Glomerular visceral epithelial cell (primary cell): ENCODE measurements at regions not wholly inside any gene's neighbourhood (a gene's known extent, or its start where the extent isn't known, plus 50 kb on each side); places are given as distances from the start of the nearest gene placed in this dataset.
"Not testable (repeated sequence)": the region's sequence is repeated elsewhere in the genome, so short reads cannot be mapped to it uniquely, and the experiment has no call there.

Experiments
- DNase-seq: peaks from one replicate; pipeline ENCODE4 v3.0.0-alpha.2; 2016; ENCODE audit errors: extremely low spot score

- DNase-seq, result no peak
These were observed 294.8 kb upstream of the DDX18 start for GRCh38 chr2:117519721-117520120.

DNA sequence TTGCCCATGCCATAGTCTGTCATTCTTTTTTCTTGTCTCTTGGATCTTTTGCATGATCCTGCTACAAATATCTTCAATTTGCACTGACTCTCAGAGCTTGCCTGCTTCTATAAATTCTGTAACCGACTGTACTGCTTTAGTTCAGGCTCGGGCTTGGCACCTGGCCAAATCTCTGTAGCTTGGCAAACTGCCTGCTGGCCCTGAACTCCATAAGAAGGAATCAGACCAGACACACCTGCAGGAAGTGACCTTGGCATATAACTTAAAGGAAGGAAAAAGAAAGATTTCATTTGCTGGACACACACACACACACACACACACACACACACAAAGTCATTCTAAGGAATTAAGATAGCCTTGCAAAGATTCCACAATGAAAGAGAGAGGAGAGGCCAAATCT lies 291.2 kb upstream of the DDX18 start:
- DNase-seq, result no peak

- no peak for DNase-seq
These were observed 290.7 kb upstream of the DDX18 start for GRCh38 chr2:117523711-117524238.

DNA sequence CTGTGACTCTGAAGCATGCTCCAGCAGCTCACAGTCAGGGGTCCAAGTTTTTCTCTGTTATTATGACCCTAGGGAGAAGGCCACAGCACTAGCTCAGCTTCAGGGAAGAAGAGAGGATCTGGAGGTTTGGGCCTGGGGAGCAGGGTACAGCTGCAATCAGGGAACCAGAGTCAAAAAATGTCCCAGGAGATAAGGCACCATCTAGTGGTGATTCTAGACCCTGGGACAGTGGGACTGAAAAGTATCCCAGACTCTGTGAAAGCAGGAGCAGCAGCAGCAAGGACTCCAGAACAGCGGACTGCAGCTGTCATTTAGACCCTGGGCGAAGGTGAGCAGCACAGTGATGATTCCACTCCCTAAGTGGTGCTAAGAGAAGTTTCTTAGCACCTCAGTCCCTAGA lies 278.4 kb upstream of the DDX18 start:
- DNase-seq, result no peak

DNA sequence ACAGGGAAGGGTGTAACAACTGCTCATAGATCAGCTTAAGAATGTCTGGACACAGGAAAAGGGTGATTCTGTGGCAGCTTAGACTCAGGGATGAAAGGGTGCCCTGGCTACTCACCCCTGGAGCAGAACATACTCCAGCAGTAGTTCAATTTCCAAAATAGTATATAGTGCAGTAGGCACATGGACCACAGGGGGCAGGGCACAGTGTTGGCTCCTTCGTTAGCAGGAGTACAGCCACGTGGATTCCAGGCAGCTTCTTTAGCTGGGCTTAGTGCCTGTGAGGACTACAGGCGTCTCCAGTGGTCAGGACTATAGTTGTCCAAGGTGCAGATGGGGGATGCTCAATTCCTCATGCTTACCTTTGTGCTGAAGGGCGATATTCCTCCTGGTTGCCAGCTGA lies 277.5 kb upstream of the DDX18 start:
- DNase-seq, result no peak

- DNase-seq, result no peak
These were observed 262.6 kb upstream of the DDX18 start for GRCh38 chr2:117551858-117552257.

DNA sequence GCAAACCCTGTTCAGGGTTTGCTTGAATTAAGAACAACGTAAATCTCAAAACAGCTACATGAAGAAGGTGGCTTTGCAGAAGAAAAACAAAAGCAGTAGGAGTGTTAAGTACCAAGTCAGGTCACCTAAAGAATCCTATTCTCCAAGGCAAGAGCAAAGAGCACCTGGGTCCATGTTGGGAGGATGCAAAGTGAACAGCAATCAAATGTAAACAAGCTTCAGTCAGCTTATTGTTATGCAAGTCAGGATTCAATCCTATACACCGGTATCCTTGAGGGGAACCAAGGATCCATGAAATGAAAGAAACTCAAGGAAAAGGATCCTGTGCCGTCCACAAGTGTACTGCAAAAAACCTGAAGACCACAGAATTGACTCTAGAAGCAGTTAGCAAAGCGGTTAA lies 261.0 kb upstream of the DDX18 start:
- DNase-seq, result no peak

DNA sequence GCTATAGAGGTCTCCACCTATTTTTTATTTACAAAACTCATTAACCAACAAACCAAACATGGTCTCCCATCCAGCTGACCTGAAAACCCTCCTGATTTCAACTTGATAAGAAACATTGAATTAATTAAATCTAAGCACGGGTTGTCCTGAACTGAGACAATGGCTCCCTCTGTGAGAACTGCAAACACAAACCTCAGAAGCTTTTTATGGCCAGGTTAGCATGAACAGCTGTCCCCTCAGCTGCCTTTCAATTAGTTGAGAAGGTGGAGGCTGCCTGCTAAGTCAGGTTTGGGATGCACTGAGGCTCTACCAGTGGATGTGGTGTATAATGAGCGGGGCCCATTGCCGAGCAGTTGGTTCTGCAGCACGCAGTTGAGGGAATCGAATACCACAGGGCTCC lies 258.5 kb upstream of the DDX18 start:
- DNase-seq, result no peak

GRCh38 chr2:117557626-117558025 lies 256.9 kb upstream of the DDX18 start:
- no peak for DNase-seq

DNA sequence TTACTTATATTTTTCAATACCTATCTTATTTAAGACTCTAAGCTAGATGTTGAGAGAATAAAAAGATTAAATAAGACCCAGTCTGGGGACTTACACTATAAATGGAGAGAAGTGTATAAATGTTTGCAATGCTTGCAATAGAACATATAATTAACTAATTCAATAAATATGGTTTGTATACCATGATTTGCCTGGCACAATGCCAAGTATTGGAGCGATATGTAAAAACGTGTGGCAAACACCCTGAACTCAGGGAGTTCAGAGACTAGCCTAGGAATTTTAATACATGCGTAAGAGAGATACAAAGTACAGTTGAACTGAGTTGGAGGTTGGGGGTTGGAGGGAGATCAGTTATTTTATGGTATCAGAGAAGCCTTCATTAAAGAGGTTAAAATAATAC lies 251.8 kb upstream of the DDX18 start:
- DNase-seq, result no peak

GRCh38 chr2:117571590-117572349 lies 242.7 kb upstream of the DDX18 start:
- no peak for DNase-seq

DNA sequence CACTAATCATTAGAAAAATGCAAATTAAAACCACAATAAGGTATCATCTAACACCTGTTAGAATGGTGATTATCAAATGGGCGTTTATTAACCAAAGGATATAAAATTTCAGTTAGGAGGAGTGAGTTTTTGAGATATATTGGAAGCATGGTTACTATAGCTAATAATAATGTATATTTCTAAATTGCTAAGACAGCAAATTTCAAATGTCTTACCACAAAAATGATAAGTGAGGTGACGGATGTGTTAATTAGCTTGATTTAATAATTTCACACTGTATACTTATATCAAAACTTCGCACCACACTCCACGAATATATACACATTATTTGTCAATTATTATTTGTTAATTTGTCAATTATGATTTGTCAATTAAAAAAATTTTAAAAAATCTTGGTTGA lies 227.2 kb upstream of the DDX18 start:
- no peak for DNase-seq

DNA sequence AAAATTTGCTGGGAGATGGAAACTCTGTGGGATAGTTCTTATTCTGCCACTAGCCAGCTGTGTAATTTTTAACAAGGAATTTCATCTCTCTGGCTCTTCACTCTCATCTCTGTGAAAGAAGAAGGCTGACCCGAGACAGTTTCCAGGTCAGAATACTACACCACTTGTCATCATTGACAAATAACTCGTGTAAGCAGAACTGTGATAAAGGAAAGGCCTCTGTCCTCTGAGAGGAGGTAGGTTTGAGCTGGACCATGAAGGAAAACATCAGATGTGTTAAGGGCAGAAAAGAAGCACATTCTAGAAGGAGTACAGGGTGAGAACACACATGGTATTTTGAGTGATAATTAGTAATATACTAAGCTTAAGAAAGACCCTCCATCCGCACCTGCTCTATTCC lies 211.4 kb upstream of the DDX18 start:
- no peak for DNase-seq

- no peak for DNase-seq
These were observed 210.9 kb upstream of the DDX18 start for GRCh38 chr2:117603567-117603966.

- no peak for DNase-seq
These were observed 207.3 kb upstream of the DDX18 start for GRCh38 chr2:117607202-117607601.

GRCh38 chr2:117613101-117613500 lies 201.4 kb upstream of the DDX18 start:
- DNase-seq, result no peak

DNA sequence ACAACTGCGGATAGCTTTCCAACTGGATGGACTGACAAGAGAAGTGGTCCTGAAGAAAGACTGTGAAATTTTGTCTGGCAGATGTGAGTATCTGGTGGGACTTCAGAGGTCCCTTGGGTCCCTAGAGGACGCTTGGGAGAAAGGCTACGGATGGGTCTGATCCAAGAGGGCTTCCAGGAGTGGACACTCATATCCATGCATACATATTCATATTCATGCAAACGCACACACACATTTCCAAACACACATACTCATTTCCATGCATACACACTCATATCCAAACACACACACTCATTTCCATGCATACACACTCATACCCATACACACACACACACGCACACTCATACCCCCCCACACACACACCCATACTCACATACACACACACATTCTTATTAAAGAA lies 200.2 kb upstream of the DDX18 start:
- DNase-seq, result no peak

DNA sequence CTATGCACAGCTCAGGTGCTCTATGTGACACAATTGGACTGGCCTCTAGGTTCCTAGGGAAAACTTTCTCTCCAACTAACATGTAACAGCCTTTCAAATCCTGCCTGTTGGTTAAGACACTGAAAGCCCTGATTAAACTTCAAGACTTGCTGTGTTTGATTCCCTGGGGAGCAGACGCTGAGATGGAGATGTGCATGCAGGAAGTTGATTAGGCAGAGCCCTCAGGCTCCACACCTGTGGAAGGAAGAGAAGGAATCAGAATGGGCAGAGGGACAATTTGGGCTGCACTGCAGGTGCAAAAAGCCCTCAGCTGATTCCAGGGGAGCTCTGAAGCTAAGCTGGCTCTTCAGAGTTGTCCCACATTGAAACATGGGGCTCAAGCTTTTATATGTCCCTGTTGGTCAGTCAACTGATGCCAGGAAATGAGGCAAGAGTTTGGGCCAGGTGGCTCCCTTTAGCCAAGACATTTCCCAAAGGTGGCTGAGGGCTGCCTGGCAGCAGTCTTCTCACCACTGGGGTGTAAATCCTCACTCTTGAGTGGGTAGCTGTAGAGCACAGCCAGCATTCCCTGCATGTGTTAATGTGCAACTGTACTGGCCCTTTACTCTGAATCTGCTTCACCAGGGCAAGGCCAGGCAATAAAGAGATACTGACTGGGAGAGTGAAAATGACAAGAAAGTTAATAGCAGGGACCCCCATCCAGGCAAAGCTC lies 199.5 kb upstream of the DDX18 start:
- no peak for DNase-seq

DNA sequence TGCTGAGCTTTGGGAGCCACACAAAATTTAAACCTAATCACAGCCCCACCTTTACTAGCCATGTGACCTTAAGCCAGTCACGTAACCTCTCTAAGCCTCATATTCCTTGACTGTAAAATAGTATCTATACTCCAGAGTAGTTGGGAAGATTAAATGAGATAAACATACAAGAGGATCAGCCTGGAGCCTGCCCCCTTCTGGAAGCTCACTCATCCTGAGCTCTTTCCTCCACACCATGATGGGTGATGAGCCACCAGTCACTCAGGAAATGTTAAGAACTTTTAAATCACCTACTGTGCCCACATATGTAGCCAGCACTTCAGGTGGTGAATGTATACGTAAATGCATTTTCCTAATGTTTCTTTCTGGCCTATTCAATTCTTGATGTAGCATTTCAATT lies 195.9 kb upstream of the DDX18 start:
- DNase-seq, result no peak

- no peak for DNase-seq
These were observed 193.2 kb upstream of the DDX18 start for GRCh38 chr2:117621326-117621725.

- not testable (repeated sequence) for DNase-seq
These were observed 191.3 kb upstream of the DDX18 start for GRCh38 chr2:117623175-117623574.

DNA sequence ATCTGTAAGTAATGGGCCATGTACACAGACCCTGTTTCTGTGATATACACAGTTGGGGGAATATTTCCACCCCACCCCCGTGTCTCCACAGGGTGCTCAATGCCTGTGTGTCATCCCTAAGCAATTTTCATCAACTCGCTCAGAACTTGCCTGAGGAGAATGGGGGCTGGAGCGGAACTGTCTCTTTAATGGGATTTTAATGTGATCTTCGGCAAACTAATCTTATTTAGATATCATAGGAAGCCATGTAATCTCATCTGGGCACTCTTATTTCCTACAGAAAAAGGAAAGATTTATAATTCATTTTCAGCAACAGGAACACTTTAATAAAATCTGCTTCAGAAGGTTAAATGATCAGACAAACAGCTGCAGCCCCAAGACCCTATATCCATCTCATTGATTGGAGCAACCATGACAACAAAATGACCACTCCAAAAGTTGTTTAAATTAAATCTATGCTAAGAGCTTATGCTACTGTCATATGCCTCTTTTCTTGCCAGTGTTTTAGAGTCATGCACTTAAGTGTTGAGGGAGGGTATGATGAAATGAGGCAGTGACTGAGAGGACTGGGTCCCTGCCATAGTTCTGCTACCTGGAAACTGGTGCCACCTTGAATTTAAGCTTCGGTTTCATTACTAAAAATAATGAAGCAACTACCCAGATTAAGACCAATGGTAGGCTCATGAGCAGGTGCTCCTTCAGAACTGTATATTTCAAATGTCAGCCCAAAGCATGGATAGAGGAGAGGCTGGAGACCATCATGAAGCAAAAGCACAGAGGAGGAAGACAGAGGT lies 183.1 kb upstream of the DDX18 start:
- DNase-seq, result no peak

- no peak for DNase-seq
These were observed 179.0 kb upstream of the DDX18 start for GRCh38 chr2:117635481-117635880.
